ENCODE measurements at regions not wholly inside any gene's neighbourhood (a gene's known extent, or its start where the extent isn't known, plus 50 kb on each side); places are given as distances from the start of the nearest gene placed in this dataset.
"Not testable (repeated sequence)": the region's sequence is repeated elsewhere in the genome, so short reads cannot be mapped to it uniquely, and the experiment has no call there.

DNA sequence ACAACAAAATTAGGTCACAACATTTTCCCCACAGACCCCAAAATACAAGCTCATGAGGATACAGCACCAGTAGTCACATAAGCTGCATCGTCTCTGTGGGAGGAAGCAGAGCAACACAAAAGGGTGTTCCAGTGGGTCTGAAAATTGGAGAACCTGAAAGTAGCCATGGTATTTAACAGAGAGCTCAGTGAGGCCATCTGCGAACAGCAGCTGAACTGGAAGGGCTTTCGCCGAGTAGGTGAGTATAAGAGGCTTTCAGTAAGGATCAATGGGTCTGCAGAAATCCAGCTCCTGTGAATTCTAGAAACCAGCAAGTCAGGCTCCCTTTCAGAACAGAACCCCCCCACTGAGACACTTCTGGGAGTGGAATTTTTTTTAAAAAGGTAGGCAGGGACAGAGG lies 120.0 kb upstream of the RREB1 start:
- H3K4me1 ChIP-seq, result peaks cover 20% of the 10 kb centered on the region
- H3K27ac ChIP-seq, result no peak overlapping the region
- DNase-seq, result no peak
- no peaks in the 10 kb centered on the region for H3K36me3 ChIP-seq (ENCODE audit: insufficient read depth in 1 of 2, low read depth in 1 of 2)
- no peak overlapping the region for H3K4me3 ChIP-seq
- ATAC-seq, result no peak
- TF ChIP-seq, protein P1, sequence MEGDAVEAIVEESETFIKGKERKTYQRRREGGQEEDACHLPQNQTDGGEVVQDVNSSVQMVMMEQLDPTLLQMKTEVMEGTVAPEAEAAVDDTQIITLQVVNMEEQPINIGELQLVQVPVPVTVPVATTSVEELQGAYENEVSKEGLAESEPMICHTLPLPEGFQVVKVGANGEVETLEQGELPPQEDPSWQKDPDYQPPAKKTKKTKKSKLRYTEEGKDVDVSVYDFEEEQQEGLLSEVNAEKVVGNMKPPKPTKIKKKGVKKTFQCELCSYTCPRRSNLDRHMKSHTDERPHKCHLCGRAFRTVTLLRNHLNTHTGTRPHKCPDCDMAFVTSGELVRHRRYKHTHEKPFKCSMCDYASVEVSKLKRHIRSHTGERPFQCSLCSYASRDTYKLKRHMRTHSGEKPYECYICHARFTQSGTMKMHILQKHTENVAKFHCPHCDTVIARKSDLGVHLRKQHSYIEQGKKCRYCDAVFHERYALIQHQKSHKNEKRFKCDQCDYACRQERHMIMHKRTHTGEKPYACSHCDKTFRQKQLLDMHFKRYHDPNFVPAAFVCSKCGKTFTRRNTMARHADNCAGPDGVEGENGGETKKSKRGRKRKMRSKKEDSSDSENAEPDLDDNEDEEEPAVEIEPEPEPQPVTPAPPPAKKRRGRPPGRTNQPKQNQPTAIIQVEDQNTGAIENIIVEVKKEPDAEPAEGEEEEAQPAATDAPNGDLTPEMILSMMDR (IDR thresholded peaks at IDR 0.05), result no peak
- no peaks in the 10 kb centered on the region for H3K27me3 ChIP-seq (ENCODE audit: insufficient read depth in 3 of 3, low read length in 2 of 3)
- WGBS, 3 donors, result 76 to 91% (median 82%) methylated on average over 4 of the region's 4 CpGs
- intact Hi-C loops (cut with DNase I), result no loop called here
- no peaks in the 10 kb centered on the region for H3K9me3 ChIP-seq

GRCh38 chr6:6990059-6990458 lies 117.7 kb upstream of the RREB1 start:
- H3K9me3 ChIP-seq; H3K36me3 ChIP-seq (ENCODE audit: insufficient read depth in 1 of 2, low read depth in 1 of 2); ATAC-seq; H3K27me3 ChIP-seq (ENCODE audit: insufficient read depth in 3 of 3, low read length in 2 of 3); H3K4me3 ChIP-seq; DNase-seq; intact Hi-C loops (cut with DNase I); H3K27ac ChIP-seq: not testable (repeated sequence)
- H3K4me1 ChIP-seq, result peaks cover 23% of the 10 kb centered on the region
- WGBS, 3 donors, result 96 to 97% (median 96%) methylated on average over 4 of the region's 4 CpGs

GRCh38 chr6:6993503-6994237 lies 114.1 kb upstream of the RREB1 start:
- Histone ChIP-seq H3K27ac (peak overlapping the region; percentile 69), H3K9me3 (no peaks in the 10 kb centered on the region), H3K36me3 (ENCODE audit: insufficient read depth in 1 of 2, low read depth in 1 of 2) (no peaks in the 10 kb centered on the region), H3K4me3 (no peak overlapping the region), H3K27me3 (ENCODE audit: insufficient read depth in 3 of 3, low read length in 2 of 3) (no peaks in the 10 kb centered on the region), H3K4me1 (peaks cover 17% of the 10 kb centered on the region)
- intact Hi-C loops (cut with DNase I), result no loop called here
- ATAC-seq (no peak), DNase-seq (no peak)
- TF ChIP-seq, protein P1 (IDR thresholded peaks at IDR 0.05), result no peak
- WGBS, 3 donors, result 87 to 90% (median 89%) methylated on average over 4 of the region's 4 CpGs

DNA sequence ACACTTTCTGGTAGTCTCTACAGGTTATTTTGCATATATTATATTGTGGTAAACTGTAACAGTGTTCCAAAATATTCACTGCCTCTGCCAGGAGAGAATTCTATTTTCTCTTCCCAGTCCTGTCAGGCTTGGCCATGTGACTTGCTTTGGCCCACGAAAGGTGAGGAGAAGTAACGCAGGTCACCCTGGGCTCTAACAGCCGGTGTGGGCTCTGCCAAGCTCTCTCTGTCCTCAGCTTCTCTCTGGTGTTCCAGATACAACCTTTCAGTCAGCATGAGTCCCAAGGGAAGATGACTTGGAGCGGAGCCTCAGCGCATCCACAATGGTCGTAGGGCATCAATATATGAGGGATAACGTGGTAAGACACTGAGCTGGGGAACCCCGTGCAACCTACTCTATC lies 113.0 kb upstream of the RREB1 start:
- H3K4me1 ChIP-seq, result peaks cover 21% of the 10 kb centered on the region
- peak overlapping the region; percentile 69 for H3K27ac ChIP-seq
- ATAC-seq, result peak; percentile 85 to 92 (median 88)
- WGBS, 3 donors, result 29 to 46% (median 31%) methylated on average over 8 of the region's 8 CpGs
- TF ChIP-seq, protein P1 (IDR thresholded peaks at IDR 0.05), result no peak
- peak; percentile 26 to 69 for DNase-seq
- no peaks in the 10 kb centered on the region for H3K9me3 ChIP-seq
- no peaks in the 10 kb centered on the region for H3K27me3 ChIP-seq (ENCODE audit: insufficient read depth in 3 of 3, low read length in 2 of 3)
- no peak overlapping the region for H3K4me3 ChIP-seq
- no peaks in the 10 kb centered on the region for H3K36me3 ChIP-seq (ENCODE audit: insufficient read depth in 1 of 2, low read depth in 1 of 2)
- intact Hi-C loops (cut with DNase I), result loop anchor here in 1 of 2 donors (5.0 kb wide), 1 partner anchor 48 kb away; no protein-coding TSS in a partner anchor

DNA sequence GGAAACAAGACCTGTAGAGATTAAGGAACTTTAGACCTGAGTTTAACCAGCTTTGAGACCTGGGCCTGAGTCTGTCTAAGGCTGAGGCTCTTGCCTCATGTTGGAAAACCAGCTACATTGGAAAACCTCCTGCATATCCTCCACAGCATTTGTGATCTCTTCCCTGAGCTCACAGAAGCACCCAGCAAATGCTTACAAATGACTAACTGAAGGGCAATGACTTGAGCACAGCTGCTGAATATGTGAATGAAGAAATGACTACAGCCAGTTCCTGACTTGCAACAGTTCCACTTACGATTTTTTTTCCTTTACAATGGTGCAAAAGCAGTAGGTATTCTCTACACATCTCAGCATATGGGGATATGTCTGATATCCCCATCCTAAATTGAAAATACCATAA lies 112.4 kb upstream of the RREB1 start:
- 89 to 93% (median 92%) methylated on average over 1 of the region's 1 CpG for WGBS, 3 donors
- DNase-seq (no peak), ATAC-seq (peak in 3 of 4 donors; percentile 34 to 52 (median 52))
- Histone ChIP-seq H3K4me1 (peaks cover 21% of the 10 kb centered on the region), H3K27ac (peak overlapping the region; percentile 69), H3K9me3 (no peaks in the 10 kb centered on the region), H3K27me3 (ENCODE audit: insufficient read depth in 3 of 3, low read length in 2 of 3) (no peaks in the 10 kb centered on the region), H3K4me3 (no peak overlapping the region), H3K36me3 (ENCODE audit: insufficient read depth in 1 of 2, low read depth in 1 of 2) (no peaks in the 10 kb centered on the region)
- intact Hi-C loops (cut with DNase I), result loop anchor here in 1 of 2 donors (5.0 kb wide), 1 partner anchor 47 kb away; no protein-coding TSS in a partner anchor
- TF ChIP-seq, protein P1 (IDR thresholded peaks at IDR 0.05), result no peak
